Sigmoid colon (tissue), 4 donors: ENCODE measurements at regions not wholly inside any gene's neighbourhood (a gene's known extent, or its start where the extent isn't known, plus 50 kb on each side); places are given as distances from the start of the nearest gene placed in this dataset.

Experiments used
- CTCF ChIP-seq, 4 experiments: fragments of 450-650 bp in 3 of 4; fragments of 200-600 bp in 1 of 4; IDR thresholded peaks; one replicate each; pipeline ENCODE4 v1.5.1; 2016 to 2019; ENCODE audit warnings: antibody characterized with exemption in 4 of 4, mild to moderate bottlenecking in 3 of 4, moderate library complexity in 2 of 4
- POLR2A ChIP-seq, 2 donors: fragments of 450-650 bp; IDR thresholded peaks; one replicate each; pipeline ENCODE4 v1.6.1; 2016; ENCODE audit warnings: antibody characterized with exemption in 2 of 2, mild to moderate bottlenecking in 2 of 2, moderate library complexity in 2 of 2
- POLR2AphosphoS5 ChIP-seq, 4 donors: sonication (generic); formaldehyde crosslinking; IDR thresholded peaks; one replicate each; pipeline ENCODE4 v1.6.1; 2017; ENCODE audit warnings: antibody characterized with exemption in 4 of 4

GRCh38 chrY:7470037-7470436 lies 558.5 kb upstream of the AMELY start:
- TF ChIP-seq POLR2A (IDR thresholded peaks at IDR 0.05) = no peak
- no peak for TF ChIP-seq CTCF (IDR thresholded peaks at IDR 0.05)
- TF ChIP-seq POLR2AphosphoS5 (IDR thresholded peaks at IDR 0.05) = no peak
